WTC11 (cell line): ENCODE measurements at regions not wholly inside any gene's neighbourhood (a gene's known extent, or its start where the extent isn't known, plus 50 kb on each side); places are given as distances from the start of the nearest gene placed in this dataset.

Source experiments
- IRF2 ChIP-seq: sonication (generic); formaldehyde crosslinking; IDR thresholded peaks from 2 replicates; pipeline ENCODE4 v1.8.0; 2022; ENCODE audit warnings: low read depth, missing genetic modification reagents, borderline replicate concordance
- MAX ChIP-seq: sonication (generic); formaldehyde crosslinking; IDR thresholded peaks from 2 replicates; pipeline ENCODE4 v1.8.0; 2022; ENCODE audit warnings: mild to moderate bottlenecking, missing genetic modification reagents
- SP1 ChIP-seq: sonication (generic); formaldehyde crosslinking; conservative IDR thresholded peaks from 2 replicates; pipeline ENCODE4 v1.8.1; 2022; ENCODE audit warnings: missing genetic modification reagents

GRCh38 chr4:110348711-110349383 lies 127.1 kb upstream of the ENPEP start:
- no peak for TF ChIP-seq MAX (CRISPR knock-in tag)
- TF ChIP-seq IRF2, result no peak
- no peak for TF ChIP-seq SP1 (CRISPR knock-in tag)
